WERI-Rb-1 (cell line): ENCODE measurements at regions not wholly inside any gene's neighbourhood (a gene's known extent, or its start where the extent isn't known, plus 50 kb on each side); places are given as distances from the start of the nearest gene placed in this dataset.

Experiments used
- DNase-seq: peaks from one replicate; pipeline ENCODE4 v3.0.0-alpha.2; 2020
- H3K27ac ChIP-seq: fragments of 250-450 bp; sonication (Bioruptor Pico); 2 replicates; pipeline ENCODE4 v1.5.1; 2020; ENCODE audit warnings: mild to moderate bottlenecking, moderate library complexity
- H3K27me3 ChIP-seq: fragments of 250-450 bp; sonication (Bioruptor Pico); 2 replicates; pipeline ENCODE4 v1.5.1; 2021; ENCODE audit warnings: mild to moderate bottlenecking, low read depth, moderate library complexity; ENCODE audit not compliant: insufficient read depth, severe bottlenecking
- H3K36me3 ChIP-seq: fragments of 250-450 bp; sonication (Bioruptor Pico); 2 replicates; pipeline ENCODE4 v1.5.1; 2020; ENCODE audit warnings: mild to moderate bottlenecking, moderate library complexity
- H3K4me3 ChIP-seq: 2 replicates; pipeline ENCODE4 v1.5.1; 2011; ENCODE audit warnings: low read depth, mild to moderate bottlenecking, control low read depth, low read length
- H3K9me3 ChIP-seq: fragments of 250-450 bp; sonication (Bioruptor Pico); 2 replicates; pipeline ENCODE4 v1.5.1; 2021; ENCODE audit warnings: mild to moderate bottlenecking, moderate library complexity; ENCODE audit not compliant: severe bottlenecking
- TF ChIP-seq, protein P1 (sequence below): IDR thresholded peaks from 2 replicates; pipeline ENCODE4 v1.5.1; 2011; ENCODE audit warnings: low read depth, mild to moderate bottlenecking, control low read depth, inconsistent platforms, low read length

DNA sequence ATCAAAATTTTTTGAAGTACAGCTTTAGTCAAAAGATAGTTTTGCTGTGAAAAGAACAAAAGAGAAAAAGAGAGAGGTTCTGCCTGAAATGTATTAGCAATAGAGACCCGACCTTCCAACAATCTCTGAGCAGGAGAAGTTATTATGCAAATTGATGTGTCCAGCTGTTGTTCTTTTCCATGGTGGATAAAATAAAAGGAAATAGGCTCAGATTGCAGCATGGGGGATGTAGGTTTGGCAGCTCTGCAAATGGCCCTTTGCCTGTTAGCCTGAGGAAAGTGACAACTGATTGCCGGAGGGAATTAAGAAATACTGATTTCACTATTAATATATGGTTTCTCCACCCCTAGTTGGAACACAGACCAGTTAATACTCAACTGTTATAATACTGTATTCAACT is 1283.2 kb upstream of the NXPH2 start:
- no peaks in the 10 kb centered on the region for H3K9me3 ChIP-seq
- TF ChIP-seq, protein P1, sequence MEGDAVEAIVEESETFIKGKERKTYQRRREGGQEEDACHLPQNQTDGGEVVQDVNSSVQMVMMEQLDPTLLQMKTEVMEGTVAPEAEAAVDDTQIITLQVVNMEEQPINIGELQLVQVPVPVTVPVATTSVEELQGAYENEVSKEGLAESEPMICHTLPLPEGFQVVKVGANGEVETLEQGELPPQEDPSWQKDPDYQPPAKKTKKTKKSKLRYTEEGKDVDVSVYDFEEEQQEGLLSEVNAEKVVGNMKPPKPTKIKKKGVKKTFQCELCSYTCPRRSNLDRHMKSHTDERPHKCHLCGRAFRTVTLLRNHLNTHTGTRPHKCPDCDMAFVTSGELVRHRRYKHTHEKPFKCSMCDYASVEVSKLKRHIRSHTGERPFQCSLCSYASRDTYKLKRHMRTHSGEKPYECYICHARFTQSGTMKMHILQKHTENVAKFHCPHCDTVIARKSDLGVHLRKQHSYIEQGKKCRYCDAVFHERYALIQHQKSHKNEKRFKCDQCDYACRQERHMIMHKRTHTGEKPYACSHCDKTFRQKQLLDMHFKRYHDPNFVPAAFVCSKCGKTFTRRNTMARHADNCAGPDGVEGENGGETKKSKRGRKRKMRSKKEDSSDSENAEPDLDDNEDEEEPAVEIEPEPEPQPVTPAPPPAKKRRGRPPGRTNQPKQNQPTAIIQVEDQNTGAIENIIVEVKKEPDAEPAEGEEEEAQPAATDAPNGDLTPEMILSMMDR: no peak
- H3K27me3 ChIP-seq: no peaks in the 10 kb centered on the region
- no peak overlapping the region for H3K4me3 ChIP-seq
- no peak for DNase-seq
- H3K27ac ChIP-seq: no peak overlapping the region
- no peaks in the 10 kb centered on the region for H3K36me3 ChIP-seq

GRCh38 chr2:140061240-140061639 is 1281.0 kb upstream of the NXPH2 start:
- Histone ChIP-seq H3K27ac (no peak overlapping the region), H3K27me3 (no peaks in the 10 kb centered on the region), H3K36me3 (no peaks in the 10 kb centered on the region), H3K4me3 (no peak overlapping the region), H3K9me3 (no peaks in the 10 kb centered on the region)
- no peak for DNase-seq
- TF ChIP-seq, protein P1: no peak

DNA sequence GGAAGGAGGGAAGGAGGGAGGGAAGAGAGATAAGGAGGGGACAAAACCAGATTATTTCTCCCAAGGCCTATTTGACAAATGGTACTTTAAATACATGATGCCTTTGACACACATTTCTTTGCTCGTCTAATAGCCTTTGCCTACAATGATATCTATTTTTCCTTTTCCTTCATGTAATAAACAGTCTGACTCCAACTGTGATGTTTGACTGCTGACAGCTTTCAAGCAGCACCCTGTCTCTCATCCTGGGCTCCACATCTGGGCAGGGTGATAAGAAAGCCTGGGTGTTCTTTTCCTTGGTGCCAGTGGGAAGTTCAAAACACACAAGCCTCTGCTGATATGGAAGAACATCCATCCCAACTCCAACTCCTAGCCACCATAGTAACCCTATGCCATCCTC is 1277.7 kb upstream of the NXPH2 start:
- H3K9me3 ChIP-seq: no peaks in the 10 kb centered on the region
- DNase-seq: no peak
- no peak overlapping the region for H3K27ac ChIP-seq
- TF ChIP-seq, protein P1: no peak
- no peak overlapping the region for H3K4me3 ChIP-seq
- H3K36me3 ChIP-seq: no peaks in the 10 kb centered on the region
- no peaks in the 10 kb centered on the region for H3K27me3 ChIP-seq

DNA sequence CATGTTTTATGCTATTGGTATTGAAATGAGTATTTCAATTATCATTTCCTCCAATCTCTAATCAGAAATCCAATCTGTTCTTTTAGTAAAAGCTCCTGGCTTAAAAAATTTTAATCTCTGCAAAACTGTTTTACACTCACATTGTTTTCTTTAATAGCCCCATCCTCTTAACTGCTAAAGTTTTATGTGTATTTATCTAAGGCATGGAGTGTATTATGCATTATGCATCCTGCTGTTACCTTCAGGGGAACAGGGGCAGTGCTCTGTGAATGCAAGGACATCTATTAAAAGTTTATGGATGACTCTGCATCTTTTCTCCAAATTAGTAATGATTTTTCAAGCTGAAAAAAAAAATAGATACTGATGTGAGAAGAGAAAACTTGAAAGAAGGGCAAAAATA is 1261.6 kb upstream of the NXPH2 start:
- no peak for DNase-seq
- no peaks in the 10 kb centered on the region for H3K36me3 ChIP-seq
- H3K27ac ChIP-seq: no peak overlapping the region
- TF ChIP-seq, protein P1: no peak
- H3K27me3 ChIP-seq: no peaks in the 10 kb centered on the region
- H3K4me3 ChIP-seq: no peak overlapping the region
- H3K9me3 ChIP-seq: no peaks in the 10 kb centered on the region

DNA sequence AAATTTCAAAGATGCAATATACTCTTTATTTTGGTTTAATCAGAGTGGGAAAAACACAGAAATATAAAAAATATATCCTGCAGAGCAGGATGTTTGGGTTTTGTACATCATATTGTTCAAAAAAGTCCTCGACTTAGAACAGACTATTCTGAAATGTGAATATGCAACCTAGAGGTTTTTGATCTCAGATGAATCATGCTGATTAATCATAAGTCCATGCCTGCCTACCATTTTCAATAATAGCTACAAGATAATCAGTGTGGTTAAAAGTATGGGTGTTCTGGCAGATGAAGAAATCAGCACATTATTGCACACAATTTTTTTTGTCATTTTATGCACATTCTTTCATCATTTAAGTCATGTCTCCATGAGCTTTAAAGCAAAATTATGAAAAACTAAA is 1261.0 kb upstream of the NXPH2 start:
- H3K4me3 ChIP-seq: no peak overlapping the region
- no peaks in the 10 kb centered on the region for H3K36me3 ChIP-seq
- H3K27me3 ChIP-seq: no peaks in the 10 kb centered on the region
- no peaks in the 10 kb centered on the region for H3K9me3 ChIP-seq
- TF ChIP-seq, protein P1: no peak
- DNase-seq: no peak
- no peak overlapping the region for H3K27ac ChIP-seq

GRCh38 chr2:140033638-140034037 is 1253.4 kb upstream of the NXPH2 start:
- no peak overlapping the region for H3K4me3 ChIP-seq
- H3K9me3 ChIP-seq: no peaks in the 10 kb centered on the region
- no peak for DNase-seq
- H3K27me3 ChIP-seq: no peaks in the 10 kb centered on the region
- no peak overlapping the region for H3K27ac ChIP-seq
- TF ChIP-seq, protein P1: no peak
- H3K36me3 ChIP-seq: no peaks in the 10 kb centered on the region
